HEK293 (cell line): ENCODE measurements at regions not wholly inside any gene's neighbourhood (a gene's known extent, or its start where the extent isn't known, plus 50 kb on each side); places are given as distances from the start of the nearest gene placed in this dataset.

ENCODE experiments used
- ZBTB8A ChIP-seq: fragments of 450-650 bp; formaldehyde crosslinking; IDR thresholded peaks from 2 replicates; pipeline ENCODE4 v1.5.1; 2016; ENCODE audit warnings: missing biosample characterization, missing genetic modification characterization
- ZFP3 ChIP-seq: fragments of 450-650 bp; formaldehyde crosslinking; IDR thresholded peaks from 2 replicates; pipeline ENCODE4 v1.5.1; 2016; ENCODE audit warnings: low read depth, missing biosample characterization, missing genetic modification characterization
- ZNF146 ChIP-seq: fragments of 450-650 bp; formaldehyde crosslinking; IDR thresholded peaks from 2 replicates; pipeline ENCODE4 v1.5.1; 2016; ENCODE audit warnings: missing biosample characterization, missing genetic modification characterization
- ZNF24 ChIP-seq: fragments of 450-650 bp; formaldehyde crosslinking; IDR thresholded peaks from 2 replicates; pipeline ENCODE4 v1.5.1; 2016; ENCODE audit warnings: missing biosample characterization, missing genetic modification characterization
- ZNF639 ChIP-seq: fragments of 450-650 bp; formaldehyde crosslinking; IDR thresholded peaks from 2 replicates; pipeline ENCODE4 v1.5.1; 2016; ENCODE audit warnings: missing biosample characterization, missing genetic modification characterization
- ZNF701 ChIP-seq: fragments of 450-650 bp; formaldehyde crosslinking; IDR thresholded peaks from 2 replicates; pipeline ENCODE4 v1.5.1; 2016; ENCODE audit warnings: missing biosample characterization, missing genetic modification characterization
- TF ChIP-seq, protein P1 (sequence below): fragments of 450-650 bp; formaldehyde crosslinking; IDR thresholded peaks from 2 replicates; pipeline ENCODE4 v1.5.1; 2016; ENCODE audit warnings: missing biosample characterization, missing genetic modification characterization
- TF ChIP-seq, protein P2 (sequence below): fragments of 450-650 bp; formaldehyde crosslinking; IDR thresholded peaks from 2 replicates; pipeline ENCODE4 v1.5.1; 2016; ENCODE audit warnings: missing biosample characterization, missing genetic modification characterization

- TF ChIP-seq ZNF24 = no peak
- no peak for TF ChIP-seq ZFP3 (tag by site-specific recombination)
- TF ChIP-seq ZNF701 (tag by site-specific recombination) = no peak
- TF ChIP-seq ZBTB8A (tag by site-specific recombination) = no peak
- no peak for TF ChIP-seq ZNF146 (tag by site-specific recombination)
- no peak for TF ChIP-seq ZNF639 (tag by site-specific recombination)
- TF ChIP-seq, protein P1, sequence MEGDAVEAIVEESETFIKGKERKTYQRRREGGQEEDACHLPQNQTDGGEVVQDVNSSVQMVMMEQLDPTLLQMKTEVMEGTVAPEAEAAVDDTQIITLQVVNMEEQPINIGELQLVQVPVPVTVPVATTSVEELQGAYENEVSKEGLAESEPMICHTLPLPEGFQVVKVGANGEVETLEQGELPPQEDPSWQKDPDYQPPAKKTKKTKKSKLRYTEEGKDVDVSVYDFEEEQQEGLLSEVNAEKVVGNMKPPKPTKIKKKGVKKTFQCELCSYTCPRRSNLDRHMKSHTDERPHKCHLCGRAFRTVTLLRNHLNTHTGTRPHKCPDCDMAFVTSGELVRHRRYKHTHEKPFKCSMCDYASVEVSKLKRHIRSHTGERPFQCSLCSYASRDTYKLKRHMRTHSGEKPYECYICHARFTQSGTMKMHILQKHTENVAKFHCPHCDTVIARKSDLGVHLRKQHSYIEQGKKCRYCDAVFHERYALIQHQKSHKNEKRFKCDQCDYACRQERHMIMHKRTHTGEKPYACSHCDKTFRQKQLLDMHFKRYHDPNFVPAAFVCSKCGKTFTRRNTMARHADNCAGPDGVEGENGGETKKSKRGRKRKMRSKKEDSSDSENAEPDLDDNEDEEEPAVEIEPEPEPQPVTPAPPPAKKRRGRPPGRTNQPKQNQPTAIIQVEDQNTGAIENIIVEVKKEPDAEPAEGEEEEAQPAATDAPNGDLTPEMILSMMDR (tag by site-specific recombination) = no peak
- TF ChIP-seq, protein P2, sequence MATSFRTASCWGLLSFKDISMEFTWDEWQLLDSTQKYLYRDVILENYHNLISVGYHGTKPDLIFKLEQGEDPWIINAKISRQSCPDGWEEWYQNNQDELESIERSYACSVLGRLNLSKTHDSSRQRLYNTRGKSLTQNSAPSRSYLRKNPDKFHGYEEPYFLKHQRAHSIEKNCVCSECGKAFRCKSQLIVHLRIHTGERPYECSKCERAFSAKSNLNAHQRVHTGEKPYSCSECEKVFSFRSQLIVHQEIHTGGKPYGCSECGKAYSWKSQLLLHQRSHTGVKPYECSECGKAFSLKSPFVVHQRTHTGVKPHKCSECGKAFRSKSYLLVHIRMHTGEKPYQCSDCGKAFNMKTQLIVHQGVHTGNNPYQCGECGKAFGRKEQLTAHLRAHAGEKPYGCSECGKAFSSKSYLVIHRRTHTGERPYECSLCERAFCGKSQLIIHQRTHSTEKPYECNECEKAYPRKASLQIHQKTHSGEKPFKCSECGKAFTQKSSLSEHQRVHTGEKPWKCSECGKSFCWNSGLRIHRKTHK (tag by site-specific recombination) = no peak
These were observed 136.9 kb downstream of the COPS8 start for GRCh38 chr2:237222601-237223041.
